GM21526 (cell line): ENCODE measurements at regions not wholly inside any gene's neighbourhood (a gene's known extent, or its start where the extent isn't known, plus 50 kb on each side); places are given as distances from the start of the nearest gene placed in this dataset.

ENCODE experiments used
- ATAC-seq: cut with Tn5 transposase; IDR thresholded peaks from one replicate; pipeline ENCODE4 v1.9.1; 2021; ENCODE audit warnings: moderate library complexity; ENCODE audit not compliant: unreplicated experiment, low FRiP score

DNA sequence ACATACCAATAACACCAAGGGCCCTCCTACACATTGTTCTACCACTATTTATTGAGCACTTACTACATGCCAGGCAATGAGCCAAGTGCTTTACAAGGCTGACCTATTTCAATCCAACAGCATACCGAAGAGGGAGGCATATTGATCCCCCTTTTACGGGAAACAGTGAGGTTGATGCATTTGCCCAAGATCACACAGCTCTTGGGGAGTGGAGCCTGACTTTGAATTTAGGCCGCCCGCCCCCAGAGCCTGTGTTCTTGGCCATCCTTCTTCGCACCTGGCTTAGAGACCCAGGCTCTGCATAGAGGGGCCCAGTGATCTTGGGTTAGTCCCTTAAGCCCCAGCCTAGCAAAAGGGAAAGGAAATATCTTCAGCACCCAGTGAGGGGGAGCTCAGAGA, 158.1 kb upstream of the IER5L start:
- no peak for ATAC-seq

- ATAC-seq = no peak
These were observed 157.5 kb upstream of the IER5L start for GRCh38 chr9:129335464-129336129.

DNA sequence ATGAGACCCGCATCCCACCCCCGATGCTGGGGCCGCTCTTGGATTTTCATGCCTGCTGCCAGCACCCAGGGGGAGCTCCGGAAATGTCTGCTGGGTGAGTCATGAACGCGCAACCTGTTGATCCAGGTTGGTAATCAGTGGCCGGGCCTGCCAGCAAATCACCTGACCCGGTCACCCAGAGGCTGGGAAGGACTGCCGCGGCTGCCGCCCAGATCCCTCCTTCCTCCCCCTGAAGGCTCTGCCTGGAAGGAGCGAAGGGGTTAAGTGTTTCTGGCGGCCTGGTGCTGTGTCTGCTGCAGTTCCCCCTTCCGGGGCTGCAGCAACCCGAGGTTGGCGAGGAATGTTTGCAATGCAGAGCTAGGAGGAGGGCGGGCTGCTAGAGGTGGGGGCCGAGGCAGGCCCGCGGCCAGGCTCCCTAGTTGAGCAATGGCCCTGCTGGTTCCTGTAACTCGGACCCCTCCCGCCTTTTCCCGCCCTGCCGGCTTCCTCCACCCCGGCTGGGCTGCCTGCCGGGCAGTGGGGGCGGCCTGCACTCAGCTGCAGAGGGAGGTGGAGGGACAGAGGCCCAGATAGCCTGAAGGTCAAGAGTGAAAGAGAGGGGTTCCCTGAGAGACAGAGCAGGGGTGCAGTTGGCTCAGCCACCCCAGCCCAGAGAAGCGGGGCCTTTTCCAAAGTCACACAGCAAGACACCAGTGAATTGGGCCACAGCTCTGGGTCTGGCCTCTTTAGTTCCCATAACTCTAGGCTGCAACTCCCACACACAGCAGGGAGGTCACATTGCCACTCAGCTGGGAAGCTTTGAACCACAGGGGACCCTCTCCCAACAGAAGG, 156.3 kb upstream of the IER5L start:
- ATAC-seq = no peak

- ATAC-seq = no peak
These were observed 155.6 kb upstream of the IER5L start for GRCh38 chr9:129333617-129334104.

- ATAC-seq = no peak
These were observed 154.5 kb upstream of the IER5L start for GRCh38 chr9:129332581-129332980.

DNA sequence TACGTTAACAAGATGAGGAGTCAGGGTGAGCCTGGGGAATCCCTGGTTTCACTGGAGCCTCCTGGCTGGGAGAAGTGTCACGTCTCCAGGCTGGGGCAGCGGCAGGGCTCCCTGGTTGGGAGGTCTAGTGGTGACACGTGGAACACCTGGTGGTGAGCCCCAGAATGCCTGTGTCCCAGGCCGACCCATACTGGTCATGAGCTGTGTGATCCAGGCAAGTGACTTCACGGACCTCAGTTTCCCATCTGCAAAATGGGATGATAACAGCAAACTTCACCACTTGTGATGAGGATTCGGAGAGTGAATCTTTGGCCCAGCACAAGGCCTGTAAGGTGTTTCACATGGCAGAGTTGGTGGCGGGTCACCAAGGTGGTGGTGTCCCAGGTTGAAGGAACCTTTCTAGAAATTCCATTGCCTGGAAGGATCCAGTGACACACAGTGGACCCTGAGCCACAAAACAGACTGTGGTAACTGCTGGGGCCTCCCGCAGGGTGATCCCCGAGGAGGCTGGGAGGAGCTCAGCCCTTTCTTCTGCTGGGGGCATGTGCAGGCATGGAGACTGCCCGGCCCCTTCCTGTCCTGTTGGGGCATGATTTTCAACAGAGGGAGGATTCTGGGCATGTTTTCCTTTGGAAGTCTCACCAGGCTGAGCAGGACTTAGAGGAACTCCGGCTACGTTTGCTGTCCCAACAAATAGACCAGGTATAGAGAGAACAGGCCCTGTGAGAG, 153.9 kb upstream of the IER5L start:
- no peak for ATAC-seq

GRCh38 chr9:129331493-129331765, 153.4 kb upstream of the IER5L start:
- no peak for ATAC-seq

DNA sequence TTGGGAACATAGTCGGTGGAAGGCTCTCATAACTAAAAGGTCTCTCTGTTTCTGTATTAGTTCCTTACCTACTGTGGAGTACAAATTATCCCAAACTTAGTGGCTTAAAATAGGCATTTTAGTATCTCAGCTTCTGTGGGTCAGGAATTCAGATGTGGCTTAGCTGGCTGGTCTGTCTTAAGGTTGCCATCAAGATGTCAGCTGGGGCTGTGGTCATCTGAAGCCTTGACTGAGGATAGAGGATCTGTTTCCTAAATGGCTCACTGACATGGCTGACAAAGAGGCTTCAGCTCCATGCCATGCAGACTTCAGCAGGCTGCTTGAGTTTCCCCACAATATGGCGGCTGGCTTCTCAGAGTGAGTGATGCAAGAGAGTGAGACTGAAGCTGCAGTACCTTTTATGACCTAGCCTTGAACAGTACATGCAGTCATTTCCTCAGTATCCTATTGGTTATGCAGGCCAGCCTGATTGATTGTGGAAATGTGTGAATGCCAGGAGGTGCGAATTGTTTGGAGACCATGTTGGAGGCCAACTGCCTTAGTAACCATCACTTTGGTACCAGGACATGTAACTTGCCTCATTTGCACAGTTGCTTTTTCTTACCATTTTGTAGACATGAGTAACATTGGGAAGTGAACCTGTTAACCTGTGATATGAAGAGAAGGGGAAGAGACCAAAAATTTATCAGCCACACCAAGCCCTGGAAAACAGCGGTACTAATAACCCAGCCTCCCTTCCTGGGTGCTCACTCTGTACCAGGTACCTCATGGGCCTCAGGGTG, 152.8 kb upstream of the IER5L start:
- no peak for ATAC-seq

GRCh38 chr9:129328355-129329042, 150.4 kb upstream of the IER5L start:
- ATAC-seq = no peak

DNA sequence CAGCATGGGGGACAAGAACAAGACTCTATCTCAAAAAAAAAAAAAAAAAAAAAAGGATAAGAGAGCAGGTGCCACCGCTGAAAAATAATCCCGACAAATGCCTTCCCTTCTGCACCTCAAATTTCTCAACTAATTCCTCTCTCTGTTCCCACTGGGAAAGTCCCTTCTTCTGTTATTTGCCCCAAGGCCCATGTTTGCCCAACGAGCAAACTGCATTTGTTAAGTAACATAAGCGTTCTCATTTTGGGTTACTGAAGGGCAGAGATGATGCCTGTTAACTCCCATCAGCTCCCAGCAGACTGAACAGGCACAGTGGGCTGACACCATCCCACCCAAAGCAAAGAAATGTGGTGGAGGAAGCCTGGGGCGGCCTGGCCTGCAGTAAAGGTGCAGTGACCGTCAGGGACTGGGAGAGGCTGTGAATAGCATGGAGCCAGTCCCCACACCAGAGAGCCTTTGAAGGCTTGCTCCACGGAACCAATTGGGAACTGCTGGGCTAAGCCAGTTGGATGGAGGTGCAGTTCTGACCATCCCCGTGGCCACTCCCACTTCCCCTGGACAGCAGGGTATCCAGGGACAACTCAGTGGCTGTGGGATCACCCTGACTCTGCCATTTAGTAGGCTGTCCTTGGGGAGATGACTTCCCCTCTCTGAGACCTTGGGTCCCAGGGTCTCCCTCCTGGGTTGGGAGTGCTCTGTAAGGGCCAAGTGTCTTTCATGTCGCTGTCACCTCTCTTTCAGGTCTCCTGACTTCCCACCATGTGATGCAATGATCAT, 149.7 kb upstream of the IER5L start:
- ATAC-seq = no peak

- no peak for ATAC-seq
These were observed 148.3 kb upstream of the IER5L start for GRCh38 chr9:129326061-129327005.

DNA sequence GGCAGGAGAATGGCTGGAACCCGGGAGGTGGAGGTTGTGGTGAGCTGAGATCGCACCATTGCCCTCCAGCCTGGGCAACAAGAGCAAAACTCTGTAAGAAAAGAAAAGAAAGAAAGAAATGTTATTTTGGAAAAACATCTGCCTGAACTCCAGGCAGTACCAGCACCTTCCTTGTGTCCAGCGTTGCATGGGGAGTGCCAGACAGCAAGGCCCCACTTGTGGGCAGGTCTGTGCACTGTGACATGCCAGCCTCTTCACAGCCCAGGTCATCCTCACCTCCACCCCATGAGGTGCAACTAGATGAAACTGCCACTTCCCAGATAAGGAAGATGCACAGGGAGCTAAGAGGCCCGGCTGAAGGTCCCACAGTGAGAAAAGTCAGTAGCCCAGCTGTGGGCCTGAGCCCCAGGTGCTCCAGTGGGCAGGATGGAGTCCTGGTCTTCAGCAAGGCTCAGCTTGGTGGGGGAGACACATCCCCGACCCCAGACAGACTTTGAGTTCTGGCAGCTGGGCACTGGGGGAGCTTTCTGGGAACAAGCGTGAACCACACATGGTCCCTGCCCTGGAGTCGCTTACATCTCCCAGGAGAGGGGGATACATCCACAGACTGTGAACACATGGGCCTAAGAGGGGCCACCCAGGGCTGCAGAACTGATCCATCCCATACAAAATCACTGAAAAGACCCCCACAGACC, 146.9 kb upstream of the IER5L start:
- ATAC-seq = no peak

DNA sequence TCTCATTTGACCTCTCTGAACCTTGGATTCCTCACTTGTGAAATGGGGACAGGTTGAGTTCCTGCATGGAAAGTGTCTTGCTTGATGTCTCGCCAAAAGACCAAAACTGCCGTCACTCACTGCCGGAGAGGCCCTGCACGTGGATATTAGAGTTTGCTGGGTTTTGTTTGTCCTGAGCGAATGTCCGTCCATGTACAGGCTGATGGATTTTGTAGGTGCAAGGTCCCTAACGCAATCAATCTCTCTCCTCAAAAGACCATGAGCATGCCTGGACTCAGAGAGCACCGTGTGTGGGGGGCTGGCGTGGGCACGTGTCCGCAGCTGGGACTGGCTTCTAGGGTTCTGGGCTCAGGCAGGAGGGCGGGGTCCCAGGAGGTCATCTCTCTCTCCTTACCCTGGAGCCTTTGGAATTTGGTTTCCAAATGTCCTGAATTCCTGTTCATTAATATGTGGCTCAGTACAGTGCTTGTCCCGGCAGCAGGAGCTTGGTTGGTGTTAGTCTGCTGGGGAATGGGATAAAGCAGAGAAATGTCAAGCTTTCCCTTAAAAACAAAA, 146.0 kb upstream of the IER5L start:
- no peak for ATAC-seq

DNA sequence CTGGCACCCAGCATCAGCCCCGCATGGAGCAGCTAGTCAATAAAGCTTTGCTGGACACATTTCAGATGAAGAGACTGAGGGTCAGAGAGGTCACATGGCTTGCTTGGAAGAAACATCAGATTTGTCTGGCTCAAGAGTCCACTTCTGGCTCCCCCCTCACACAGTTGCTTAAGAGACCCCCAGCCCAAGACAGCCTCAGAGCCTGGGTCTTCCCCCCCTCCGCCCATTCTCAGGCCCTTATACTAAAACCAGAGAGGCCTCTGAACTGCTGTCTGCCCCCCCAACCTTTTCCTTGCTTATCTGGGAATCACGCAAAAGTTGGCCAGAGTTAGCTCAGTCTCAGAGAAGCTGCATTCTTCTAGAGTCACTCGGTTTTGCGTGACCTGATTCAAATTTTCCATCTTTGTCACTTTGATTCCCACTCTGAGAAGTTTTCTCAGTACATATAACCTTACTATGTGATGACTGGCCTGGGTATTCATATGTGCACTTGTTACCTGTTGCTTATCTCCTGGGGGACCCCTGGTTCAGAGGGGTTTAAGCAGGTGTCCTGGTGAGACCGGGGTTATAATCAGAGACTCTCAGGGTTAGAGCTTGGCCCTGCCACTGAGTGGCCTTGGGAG, 145.4 kb upstream of the IER5L start:
- ATAC-seq = no peak

- no peak for ATAC-seq
These were observed 144.7 kb upstream of the IER5L start for GRCh38 chr9:129322641-129323375.

GRCh38 chr9:129322022-129322621, 144.1 kb upstream of the IER5L start:
- no peak for ATAC-seq
